ENCODE measurements at regions not wholly inside any gene's neighbourhood (a gene's known extent, or its start where the extent isn't known, plus 50 kb on each side); places are given as distances from the start of the nearest gene placed in this dataset.

DNA sequence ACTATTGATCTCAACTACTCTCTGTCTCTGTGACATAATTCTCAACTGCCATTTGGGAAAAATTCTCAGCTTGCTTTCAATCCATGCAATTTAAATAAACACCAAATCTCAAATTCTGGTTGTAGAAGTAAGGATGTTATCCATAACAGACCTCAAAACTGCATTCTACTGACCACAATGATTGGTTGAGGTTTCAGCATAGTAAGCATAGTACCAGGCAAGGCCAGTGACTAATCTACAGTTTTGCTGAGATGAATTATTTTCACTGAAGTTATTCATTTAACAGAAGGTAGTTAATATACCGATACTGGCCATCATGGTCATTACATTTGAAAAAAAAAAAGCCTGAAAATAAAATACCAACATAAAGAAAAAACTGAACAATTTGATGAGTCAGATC, 488.0 kb upstream of the CDH18 start:
- TF ChIP-seq CTCF (IDR thresholded peaks at IDR 0.05; ENCODE audit: low read length) (no peak), EZH2phosphoT487 (IDR thresholded peaks at IDR 0.05; ENCODE audit: low read length) (no peak)

Data from MM.1S (cell line).